Endothelial cell of umbilical vein (primary cell): ENCODE measurements at regions not wholly inside any gene's neighbourhood (a gene's known extent, or its start where the extent isn't known, plus 50 kb on each side); places are given as distances from the start of the nearest gene placed in this dataset.

Experiments
- BruUV-seq: library from RNA; stranded (reverse); fragments of 400-500 nt; replicated peaks from 2 replicates; lab custom pipeline; 2021; lab: Mats Ljungman, UMichigan
- CTCF ChIA-PET: fragments of 300-600, 350-600 bp; sonication (Branson Sonifier 250); formaldehyde crosslinking; loops from one replicate; lab custom pipeline; 2021; ENCODE audit warnings: antibody characterized with exemption, inconsistent platforms; lab: Charles Lee
- POLR2A ChIA-PET: fragments of 300-600, 350-600 bp; sonication (Branson Sonifier 250); formaldehyde crosslinking; loops from one replicate; lab custom pipeline; 2021; ENCODE audit warnings: antibody characterized with exemption, inconsistent platforms; lab: Charles Lee
- DNase-seq: peaks from one replicate; pipeline ENCODE4 v3.0.0-alpha.2; 2011; ENCODE audit warnings: low read depth, low spot score
- FAIRE-seq: peaks from 2 replicates; lab custom pipeline; 2011; peaks lifted over from hg19 to GRCh38; lab: Jason Lieb, UNC
- H2AFZ ChIP-seq: 2 replicates; pipeline ENCODE4 v1.6.0; 2012; ENCODE audit warnings: low read depth, low read length, control low read depth, inconsistent platforms
- H3K27ac ChIP-seq: 2 replicates; pipeline ENCODE4 v1.5.1; 2011; ENCODE audit warnings: low read depth, mild to moderate bottlenecking, control low read depth, low read length, moderate library complexity; ENCODE audit not compliant: insufficient read depth
- H3K27me3 ChIP-seq, 2 experiments: 2 replicates each; pipeline versions ENCODE4 v1.6.0 to v1.6.1; 2011; ENCODE audit warnings: low read length in 2 of 2, mixed read lengths in 1 of 2; ENCODE audit not compliant: control insufficient read depth in 2 of 2, insufficient read depth in 2 of 2
- H3K36me3 ChIP-seq, 2 experiments: 2 replicates in 1 of 2; 3 replicates in 1 of 2; pipeline ENCODE4 v1.5.1; 2011; ENCODE audit warnings: low read length in 2 of 2, mild to moderate bottlenecking in 1 of 2, moderate library complexity in 1 of 2; ENCODE audit not compliant: control insufficient read depth in 2 of 2, insufficient read depth in 2 of 2; ENCODE audit errors: extremely low read depth in 1 of 2
- H3K4me1 ChIP-seq: 3 replicates; pipeline ENCODE4 v1.5.1; 2011; ENCODE audit warnings: mild to moderate bottlenecking, low read length; ENCODE audit not compliant: control insufficient read depth, insufficient read depth; ENCODE audit errors: extremely low read depth
- H3K4me2 ChIP-seq: 2 replicates; pipeline ENCODE4 v1.6.1; 2011; ENCODE audit warnings: low read length, control low read depth, mixed read lengths; ENCODE audit not compliant: insufficient read depth
- H3K4me3 ChIP-seq, 3 experiments: fragments of 200-600 bp in 1 of 3; sonication (generic), shearing (Covaris generic) in 1 of 3; replicated peaks in 1 of 3; 2 replicates each; pipeline ENCODE4 v1.5.1; 2011 to 2016; ENCODE audit warnings: control low read depth in 3 of 3, low read length in 3 of 3, mild to moderate bottlenecking in 2 of 3, inconsistent platforms in 1 of 3, low read depth in 1 of 3, moderate library complexity in 1 of 3; ENCODE audit not compliant: insufficient read depth in 1 of 3
- H3K79me2 ChIP-seq: 2 replicates; pipeline ENCODE4 v1.6.0; 2012; ENCODE audit warnings: low read length, inconsistent platforms; ENCODE audit not compliant: control insufficient read depth, insufficient read depth
- H3K9ac ChIP-seq: replicated peaks from 2 replicates; pipeline ENCODE3; 2011; ENCODE audit warnings: low read length, control low read depth; ENCODE audit not compliant: insufficient read depth; ENCODE audit errors: extremely low read depth
- H3K9me1 ChIP-seq: replicated peaks from 3 replicates; pipeline ENCODE4 v1.6.0; 2011; ENCODE audit warnings: mild to moderate bottlenecking, low read length; ENCODE audit not compliant: control insufficient read depth, insufficient read depth; ENCODE audit errors: extremely low read depth
- H3K9me3 ChIP-seq: replicated peaks from 2 replicates; pipeline ENCODE4 v1.5.1; 2012; ENCODE audit warnings: low read length, inconsistent platforms; ENCODE audit not compliant: control insufficient read depth, insufficient read depth
- H4K20me1 ChIP-seq: replicated peaks from 2 replicates; pipeline ENCODE3; 2011; ENCODE audit warnings: mild to moderate bottlenecking, low read length; ENCODE audit not compliant: control insufficient read depth, insufficient read depth; ENCODE audit errors: extremely low read depth
- CTCF ChIP-seq, 2 donors: IDR thresholded peaks; 1 replicate in 1 of 2; 2 replicates in 1 of 2; pipeline ENCODE4 v1.5.1; 2011; ENCODE audit warnings: low read length in 2 of 2, mild to moderate bottlenecking in 2 of 2, moderate library complexity in 2 of 2, control low read depth in 1 of 2, inconsistent platforms in 1 of 2, low read depth in 1 of 2; ENCODE audit not compliant: insufficient read depth in 1 of 2; ENCODE audit errors: extremely low read depth in 1 of 2
- EZH2 ChIP-seq: IDR thresholded peaks from 2 replicates; pipeline ENCODE4 v1.6.1; 2012; ENCODE audit warnings: borderline replicate concordance, low read depth, mild to moderate bottlenecking, moderate library complexity, low read length, inconsistent platforms; ENCODE audit not compliant: severe bottlenecking
- FOS ChIP-seq: IDR thresholded peaks from 2 replicates; pipeline ENCODE4 v1.6.1; 2011; ENCODE audit warnings: mild to moderate bottlenecking, low read length, moderate library complexity, borderline replicate concordance; ENCODE audit not compliant: insufficient read depth
- GATA2 ChIP-seq: IDR thresholded peaks from 2 replicates; pipeline ENCODE4 v1.7.0; 2011; ENCODE audit warnings: low read depth, mild to moderate bottlenecking, moderate library complexity, mixed read lengths, low read length; ENCODE audit not compliant: insufficient read length, insufficient read depth
- JUN ChIP-seq: IDR thresholded peaks from 2 replicates; pipeline ENCODE4 v1.6.1; 2011; ENCODE audit warnings: borderline replicate concordance, low read depth; ENCODE audit not compliant: insufficient read length, insufficient read depth
- MYC ChIP-seq: IDR thresholded peaks from one replicate; pipeline ENCODE4 v1.6.1; 2011; ENCODE audit warnings: mild to moderate bottlenecking, low read depth, low read length
- POLR2A ChIP-seq: IDR thresholded peaks from 2 replicates; pipeline ENCODE4 v1.6.1; 2012; ENCODE audit warnings: low read depth, mild to moderate bottlenecking, control low read depth, low read length
- POLR2AphosphoS5 ChIP-seq: IDR thresholded peaks from 2 replicates; pipeline ENCODE4 v1.6.1; 2012; ENCODE audit warnings: low read depth, mild to moderate bottlenecking, control low read depth, low read length, moderate library complexity; ENCODE audit not compliant: insufficient read depth
- dilution Hi-C: fragments of 300-500 bp; cut with MboI; formaldehyde crosslinking; loops from one replicate; pipeline ENCODE4 v1.15.0; 2019; ENCODE audit warnings: low sequenced_read_pairs; ENCODE audit not compliant: extremely low pct_ligation_motif_present
- intact Hi-C: fragments of 100-400 bp; cut with micrococcal nuclease; formaldehyde crosslinking; loops from one replicate; pipeline ENCODE4 v1.10.0; 2022
- TF ChIP-seq, protein P1 (sequence below): IDR thresholded peaks from 2 replicates; pipeline ENCODE4 v1.6.1; 2011; ENCODE audit not compliant: insufficient read depth, insufficient read length

GRCh38 chr3:103787164-103787871, 1352.5 kb downstream of the ZPLD1 start:
- H2AFZ ChIP-seq: no peak overlapping the region
- H3K4me1 ChIP-seq: no peaks in the 10 kb centered on the region
- no peak overlapping the region for H3K9ac ChIP-seq
- H3K79me2 ChIP-seq: no peaks in the 10 kb centered on the region
- dilution Hi-C loops (no loop called here), intact Hi-C loops (no loop called here)
- H4K20me1 ChIP-seq: no peaks in the 10 kb centered on the region
- H3K4me3 ChIP-seq: no peak overlapping the region
- no peaks in the 10 kb centered on the region for H3K36me3 ChIP-seq
- CTCF ChIA-PET: no interaction called here
- no peak overlapping the region for H3K4me2 ChIP-seq
- no TSS peak for BruUV-seq
- POLR2A ChIA-PET: no interaction called here
- H3K9me1 ChIP-seq: no peaks in the 10 kb centered on the region
- DNase-seq (no peak), FAIRE-seq (no peak)
- no peak for TF ChIP-seq POLR2AphosphoS5
- TF ChIP-seq JUN: no peak
- TF ChIP-seq FOS: no peak
- TF ChIP-seq CTCF (IDR thresholded peaks at IDR 0.05; ENCODE audit: extremely low read depth in 1 of 2, insufficient read depth in 1 of 2, low read depth in 1 of 2, low read length in 2 of 2): no peak
- no peak for TF ChIP-seq GATA2
- no peak overlapping the region for H3K27ac ChIP-seq
- H3K9me3 ChIP-seq: no peaks in the 10 kb centered on the region
- no peaks in the 10 kb centered on the region for H3K27me3 ChIP-seq

- Histone ChIP-seq H3K27ac (no peak overlapping the region), H3K4me1 (no peaks in the 10 kb centered on the region), H3K9me3 (no peaks in the 10 kb centered on the region), H3K4me3 (no peak overlapping the region), H3K4me2 (no peak overlapping the region), H2AFZ (no peak overlapping the region), H3K9me1 (no peaks in the 10 kb centered on the region), H3K36me3 (no peaks in the 10 kb centered on the region), H3K27me3 (no peaks in the 10 kb centered on the region), H4K20me1 (no peaks in the 10 kb centered on the region), H3K79me2 (no peaks in the 10 kb centered on the region), H3K9ac (no peak overlapping the region)
- dilution Hi-C loops (no loop called here), intact Hi-C loops (no loop called here)
- FAIRE-seq (no peak), DNase-seq (no peak)
- no peak for TF ChIP-seq FOS
- TF ChIP-seq EZH2: no peak
- TF ChIP-seq CTCF (IDR thresholded peaks at IDR 0.05; ENCODE audit: extremely low read depth in 1 of 2, insufficient read depth in 1 of 2, low read depth in 1 of 2, low read length in 2 of 2): no peak
- TF ChIP-seq GATA2: no peak
- no peak for TF ChIP-seq POLR2A
- no peak for TF ChIP-seq MYC
- TF ChIP-seq POLR2AphosphoS5: no peak
- TF ChIP-seq, protein P1, sequence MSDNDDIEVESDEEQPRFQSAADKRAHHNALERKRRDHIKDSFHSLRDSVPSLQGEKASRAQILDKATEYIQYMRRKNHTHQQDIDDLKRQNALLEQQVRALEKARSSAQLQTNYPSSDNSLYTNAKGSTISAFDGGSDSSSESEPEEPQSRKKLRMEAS: no peak
- TF ChIP-seq JUN: no peak
- ChIA-PET POLR2A (no interaction called here), CTCF (no interaction called here)
- BruUV-seq: no TSS peak
Measured at GRCh38 chr3:103787879-103788278, 1353.1 kb downstream of the ZPLD1 start.
